ENCODE measurements at regions not wholly inside any gene's neighbourhood (a gene's known extent, or its start where the extent isn't known, plus 50 kb on each side); places are given as distances from the start of the nearest gene placed in this dataset.
"Not testable (repeated sequence)": the region's sequence is repeated elsewhere in the genome, so short reads cannot be mapped to it uniquely, and the experiment has no call there.

GRCh38 chr16:9343276-9343675 lies 251.8 kb downstream of the HAPSTR1 start:
- DNase-seq: no peak

GRCh38 chr16:9344508-9344907 lies 253.1 kb downstream of the HAPSTR1 start:
- DNase-seq: no peak

- DNase-seq: no peak
Observed at GRCh38 chr16:9345046-9345445, 253.6 kb downstream of the HAPSTR1 start.

- no peak for DNase-seq
Observed at GRCh38 chr16:9345880-9346279, 254.4 kb downstream of the HAPSTR1 start.

GRCh38 chr16:9348912-9349311 lies 257.5 kb downstream of the HAPSTR1 start:
- no peak for DNase-seq

GRCh38 chr16:9349373-9349960 lies 258.0 kb downstream of the HAPSTR1 start:
- DNase-seq: not testable (repeated sequence)

GRCh38 chr16:9350119-9350799 lies 258.8 kb downstream of the HAPSTR1 start:
- not testable (repeated sequence) for DNase-seq

- DNase-seq: no peak
Observed at GRCh38 chr16:9351440-9351839, 260.0 kb downstream of the HAPSTR1 start.

GRCh38 chr16:9351841-9352434 lies 260.5 kb downstream of the HAPSTR1 start:
- DNase-seq: no peak

- DNase-seq: no peak
Observed at GRCh38 chr16:9357829-9358228, 266.4 kb downstream of the HAPSTR1 start.

- no peak for DNase-seq
Observed at GRCh38 chr16:9360075-9360474, 268.6 kb downstream of the HAPSTR1 start.

- DNase-seq: no peak
Observed at GRCh38 chr16:9362050-9362449, 270.6 kb downstream of the HAPSTR1 start.

GRCh38 chr16:9362604-9363003 lies 271.2 kb downstream of the HAPSTR1 start:
- DNase-seq: no peak

GRCh38 chr16:9363520-9363919 lies 272.1 kb downstream of the HAPSTR1 start:
- no peak for DNase-seq

- DNase-seq: no peak
Observed at GRCh38 chr16:9364721-9365369, 273.4 kb downstream of the HAPSTR1 start.

GRCh38 chr16:9365370-9365728 lies 273.9 kb downstream of the HAPSTR1 start:
- DNase-seq: no peak

GRCh38 chr16:9366048-9366969 lies 274.9 kb downstream of the HAPSTR1 start:
- DNase-seq: no peak

GRCh38 chr16:9370061-9370491 lies 278.6 kb downstream of the HAPSTR1 start:
- peak; percentile 27 for DNase-seq

- DNase-seq: no peak
Observed at GRCh38 chr16:9371713-9372448, 280.4 kb downstream of the HAPSTR1 start.

GRCh38 chr16:9372934-9373890 lies 281.8 kb downstream of the HAPSTR1 start:
- peak; percentile 9 for DNase-seq

All from right kidney (tissue), 1 donor.